ENCODE measurements at regions not wholly inside any gene's neighbourhood (a gene's known extent, or its start where the extent isn't known, plus 50 kb on each side); places are given as distances from the start of the nearest gene placed in this dataset.
"Not testable (repeated sequence)": the region's sequence is repeated elsewhere in the genome, so short reads cannot be mapped to it uniquely, and the experiment has no call there.

DNA sequence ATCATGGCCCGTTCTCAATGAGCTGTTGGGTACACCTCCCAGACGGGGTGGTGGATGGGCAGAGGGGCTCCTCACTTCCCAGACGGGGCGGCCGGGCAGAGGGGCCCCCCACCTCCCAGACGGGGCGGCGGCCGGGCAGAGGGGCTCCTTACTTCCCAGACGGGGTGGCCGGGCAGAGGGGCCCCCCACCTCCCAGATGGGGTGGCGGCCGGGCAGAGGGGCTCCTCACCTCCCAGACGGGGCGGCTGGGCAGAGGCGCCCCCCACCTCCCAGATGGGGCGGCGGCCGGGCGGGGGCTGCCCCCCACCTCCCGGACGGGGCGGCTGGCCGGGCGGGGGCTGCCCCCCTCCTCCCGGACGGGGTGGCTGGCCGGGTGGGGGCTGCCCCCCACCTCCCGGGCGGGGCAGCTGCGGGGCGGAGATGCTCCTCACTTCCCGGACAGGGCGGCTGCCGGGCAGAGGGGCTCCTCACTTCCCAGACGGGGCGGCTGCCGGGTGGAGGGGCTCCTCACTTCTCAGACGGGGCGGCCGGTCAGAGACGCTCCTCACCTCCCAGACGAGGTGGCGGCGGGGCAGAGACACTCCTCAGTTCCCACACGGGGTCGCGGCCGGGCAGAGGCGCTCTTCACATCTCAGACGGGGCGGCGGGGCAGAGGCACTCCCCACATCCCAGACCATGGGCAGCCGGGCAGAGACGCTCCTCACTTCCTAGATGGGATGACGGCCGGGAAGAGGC lies 63.3 kb upstream of the TEX264 start:
- ATAC-seq; H3K27ac ChIP-seq (ENCODE audit: low read depth, low read length); POLR2A ChIA-PET; H3K36me3 ChIP-seq (ENCODE audit: control insufficient read depth in 2 of 3, insufficient read depth in 3 of 3, low read length in 3 of 3); H3K9me3 ChIP-seq (ENCODE audit: control insufficient read depth in 2 of 3, low read length in 3 of 3); H3K27ac Mint-ChIP-seq; H3K4me3 Mint-ChIP-seq; H3K4me1 ChIP-seq (ENCODE audit: control insufficient read depth in 2 of 2, insufficient read depth in 2 of 2, low read length in 2 of 2); intact Hi-C loops (cut with micrococcal nuclease); H3K9me3 Mint-ChIP-seq; CTCF ChIA-PET; DNase-seq; H3K27me3 ChIP-seq (ENCODE audit: control insufficient read depth in 2 of 2, insufficient read depth in 2 of 2, low read length in 2 of 2); H3K27me3 Mint-ChIP-seq; H3K4me3 ChIP-seq (ENCODE audit: low read length): not testable (repeated sequence)
- peaks cover 14 to 35% (median 20%) of the 10 kb centered on the region in 7 donors for H3K4me1 Mint-ChIP-seq
- peaks cover 0 to 34% (median 19%) of the 10 kb centered on the region in 5 donors for H3K36me3 Mint-ChIP-seq

DNA sequence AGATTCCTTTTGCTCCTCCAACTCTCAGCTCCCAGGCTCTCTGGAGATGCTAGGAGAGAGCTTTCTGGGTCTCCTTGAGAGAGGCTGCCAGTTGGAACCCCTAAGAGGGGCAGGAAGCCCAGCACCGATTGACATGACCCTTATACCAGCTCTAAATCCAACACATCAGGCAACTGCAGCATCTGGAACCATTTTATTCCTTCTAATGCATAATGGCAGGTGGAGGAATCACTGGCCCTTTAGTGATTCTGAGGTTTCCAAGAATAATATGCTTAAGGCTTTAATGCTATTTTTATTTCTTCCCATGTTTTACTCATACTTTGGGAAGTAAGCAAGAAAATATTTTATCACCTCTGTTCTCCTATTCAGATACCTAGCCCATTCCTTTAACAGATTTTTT lies 60.3 kb upstream of the TEX264 start:
- Histone ChIP-seq H3K4me1 (ENCODE audit: control insufficient read depth in 2 of 2, insufficient read depth in 2 of 2, low read length in 2 of 2) (no peaks in the 10 kb centered on the region), H3K36me3 (ENCODE audit: control insufficient read depth in 2 of 3, insufficient read depth in 3 of 3, low read length in 3 of 3) (no peaks in the 10 kb centered on the region), H3K27ac (ENCODE audit: low read depth, low read length) (no peak overlapping the region), H3K9me3 (ENCODE audit: control insufficient read depth in 2 of 3, low read length in 3 of 3) (no peaks in the 10 kb centered on the region), H3K4me3 (ENCODE audit: low read length) (no peak overlapping the region), H3K27me3 (ENCODE audit: control insufficient read depth in 2 of 2, insufficient read depth in 2 of 2, low read length in 2 of 2) (no peaks in the 10 kb centered on the region)
- Mint-ChIP-seq H3K36me3 (peaks cover 0 to 26% (median 16%) of the 10 kb centered on the region in 5 donors), H3K27ac (no peak overlapping the region), H3K4me1 (peaks cover 10 to 28% (median 16%) of the 10 kb centered on the region in 7 donors), H3K9me3 (peaks cover 0 to 3% (median 0%) of the 10 kb centered on the region in 11 donors), H3K27me3 (no peaks in the 10 kb centered on the region), H3K4me3 (no peak overlapping the region)
- ATAC-seq: no peak
- CTCF ChIA-PET: no interaction called here
- POLR2A ChIA-PET: no interaction called here
- intact Hi-C loops (cut with micrococcal nuclease): no loop called here
- no peak for DNase-seq

DNA sequence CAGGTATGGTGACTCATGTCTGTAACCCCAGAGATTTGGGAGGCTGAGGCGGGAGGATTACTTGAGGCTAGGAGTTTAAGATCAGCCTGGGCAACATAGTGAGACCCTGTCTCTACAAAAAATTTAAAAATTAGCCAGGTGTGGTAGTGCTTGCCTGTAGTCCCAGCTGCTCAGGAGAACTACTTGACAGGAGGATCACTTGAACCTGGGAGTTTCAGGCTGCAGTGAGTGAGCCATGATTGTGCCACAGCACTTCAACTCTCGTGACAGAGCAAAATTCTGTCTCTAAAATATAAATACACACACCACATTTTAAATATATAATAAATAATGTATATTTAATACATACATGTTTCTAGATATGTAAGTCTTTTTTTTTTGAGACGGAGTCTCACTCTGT lies 53.5 kb upstream of the TEX264 start:
- Mint-ChIP-seq H3K36me3 (peaks cover 0 to 5% (median 0%) of the 10 kb centered on the region in 5 donors), H3K4me3 (no peak overlapping the region), H3K4me1 (peaks cover 12 to 50% (median 38%) of the 10 kb centered on the region in 7 donors), H3K27me3 (no peaks in the 10 kb centered on the region), H3K27ac (peak overlapping the region in 1 of 9 donors; percentile 53), H3K9me3 (no peaks in the 10 kb centered on the region)
- POLR2A ChIA-PET: no interaction called here
- Histone ChIP-seq H3K27ac (ENCODE audit: low read depth, low read length) (no peak overlapping the region), H3K9me3 (ENCODE audit: control insufficient read depth in 2 of 3, low read length in 3 of 3) (no peaks in the 10 kb centered on the region), H3K4me1 (ENCODE audit: control insufficient read depth in 2 of 2, insufficient read depth in 2 of 2, low read length in 2 of 2) (no peaks in the 10 kb centered on the region), H3K4me3 (ENCODE audit: low read length) (no peak overlapping the region), H3K36me3 (ENCODE audit: control insufficient read depth in 2 of 3, insufficient read depth in 3 of 3, low read length in 3 of 3) (no peaks in the 10 kb centered on the region), H3K27me3 (ENCODE audit: control insufficient read depth in 2 of 2, insufficient read depth in 2 of 2, low read length in 2 of 2) (no peaks in the 10 kb centered on the region)
- DNase-seq (no peak), ATAC-seq (no peak)
- CTCF ChIA-PET: no interaction called here
- intact Hi-C loops (cut with micrococcal nuclease): no loop called here

DNA sequence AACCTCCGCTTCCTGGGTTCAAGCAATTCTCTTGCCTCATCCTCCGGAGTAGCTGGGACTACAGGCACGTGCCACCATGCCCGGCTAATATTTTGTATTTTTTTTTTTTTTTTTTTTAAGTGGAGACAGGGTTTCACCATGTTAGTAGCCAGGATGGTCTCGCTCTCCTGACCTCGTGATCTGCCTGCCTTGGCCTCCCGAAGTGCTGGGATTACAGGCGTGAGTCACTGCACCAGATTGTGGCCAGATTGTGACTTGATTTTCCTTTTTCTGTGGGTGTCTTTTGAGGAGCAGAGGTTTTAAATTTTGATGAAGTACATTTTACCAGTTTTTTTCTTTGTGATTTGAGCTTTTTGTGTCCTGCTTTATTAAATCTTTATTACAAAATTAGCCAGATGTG lies 53.0 kb upstream of the TEX264 start:
- H3K9me3 Mint-ChIP-seq; H3K4me3 Mint-ChIP-seq; H3K27ac ChIP-seq (ENCODE audit: low read depth, low read length); CTCF ChIA-PET; H3K9me3 ChIP-seq (ENCODE audit: control insufficient read depth in 2 of 3, low read length in 3 of 3); H3K36me3 Mint-ChIP-seq; DNase-seq; ATAC-seq; H3K36me3 ChIP-seq (ENCODE audit: control insufficient read depth in 2 of 3, insufficient read depth in 3 of 3, low read length in 3 of 3); POLR2A ChIA-PET; H3K4me3 ChIP-seq (ENCODE audit: low read length); H3K4me1 ChIP-seq (ENCODE audit: control insufficient read depth in 2 of 2, insufficient read depth in 2 of 2, low read length in 2 of 2); intact Hi-C loops (cut with micrococcal nuclease); H3K27me3 Mint-ChIP-seq; H3K27me3 ChIP-seq (ENCODE audit: control insufficient read depth in 2 of 2, insufficient read depth in 2 of 2, low read length in 2 of 2); H3K27ac Mint-ChIP-seq: not testable (repeated sequence)
- H3K4me1 Mint-ChIP-seq: peaks cover 12 to 50% (median 39%) of the 10 kb centered on the region in 7 donors

DNA sequence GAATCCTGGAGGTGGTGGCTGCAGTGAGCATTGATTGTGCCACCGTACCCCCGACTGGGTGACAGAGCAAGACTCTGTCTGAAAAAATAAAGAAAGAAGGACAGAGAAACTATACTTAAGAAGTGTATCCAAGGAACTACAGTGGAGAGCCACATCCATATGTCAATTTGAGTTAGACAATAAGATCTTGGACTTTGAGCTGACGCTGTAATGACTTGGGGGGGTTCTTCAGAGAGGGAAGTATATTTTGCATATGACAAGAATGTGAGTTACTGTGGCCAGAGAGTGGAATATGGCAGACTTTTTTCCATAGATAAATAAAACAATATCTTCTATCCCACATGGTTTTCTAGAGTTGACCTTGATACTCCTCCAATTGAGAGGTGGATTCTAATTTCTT lies 52.6 kb upstream of the TEX264 start:
- ChIA-PET CTCF (no interaction called here), POLR2A (no interaction called here)
- H3K36me3 ChIP-seq (ENCODE audit: control insufficient read depth in 2 of 3, insufficient read depth in 3 of 3, low read length in 3 of 3): peaks cover 0 to 4% (median 0%) of the 10 kb centered on the region in 3 experiments
- no peak overlapping the region for H3K27ac ChIP-seq (ENCODE audit: low read depth, low read length)
- Mint-ChIP-seq H3K4me1 (peaks cover 12 to 50% (median 39%) of the 10 kb centered on the region in 7 donors), H3K36me3 (peaks cover 0 to 5% (median 0%) of the 10 kb centered on the region in 5 donors), H3K9me3 (no peaks in the 10 kb centered on the region), H3K27me3 (no peaks in the 10 kb centered on the region), H3K4me3 (no peak overlapping the region), H3K27ac (peak overlapping the region in 1 of 9 donors; percentile 33)
- no peak overlapping the region for H3K4me3 ChIP-seq (ENCODE audit: low read length)
- ATAC-seq: no peak
- DNase-seq: no peak
- H3K9me3 ChIP-seq (ENCODE audit: control insufficient read depth in 2 of 3, low read length in 3 of 3): no peaks in the 10 kb centered on the region
- H3K4me1 ChIP-seq (ENCODE audit: control insufficient read depth in 2 of 2, insufficient read depth in 2 of 2, low read length in 2 of 2): no peaks in the 10 kb centered on the region
- no peaks in the 10 kb centered on the region for H3K27me3 ChIP-seq (ENCODE audit: control insufficient read depth in 2 of 2, insufficient read depth in 2 of 2, low read length in 2 of 2)
- intact Hi-C loops (cut with micrococcal nuclease): no loop called here

DNA sequence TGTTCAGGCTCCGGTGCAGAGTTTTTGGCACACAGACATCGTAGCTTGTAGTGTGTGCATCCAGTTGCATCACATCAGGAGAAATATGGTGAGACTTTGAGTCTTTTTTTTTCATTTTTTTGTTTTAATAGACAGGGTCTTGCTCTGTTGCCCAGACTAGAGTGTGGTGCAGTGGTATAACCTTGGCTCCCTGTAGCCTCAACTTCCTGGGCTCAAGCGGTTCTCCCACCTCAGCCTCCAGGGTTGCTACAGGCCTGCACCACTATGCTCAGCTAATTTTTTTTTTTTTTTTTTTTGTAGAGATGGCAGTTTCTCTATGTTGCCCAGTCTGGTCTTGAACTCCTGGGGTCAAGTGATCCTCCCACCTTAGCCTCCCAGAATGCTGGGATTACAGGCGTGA lies 51.1 kb upstream of the TEX264 start:
- ATAC-seq (no peak), DNase-seq (no peak)
- Mint-ChIP-seq H3K4me3 (no peak overlapping the region), H3K4me1 (peaks cover 12 to 50% (median 31%) of the 10 kb centered on the region in 7 donors), H3K36me3 (peaks cover 0 to 5% (median 0%) of the 10 kb centered on the region in 5 donors), H3K27ac (peak overlapping the region in 1 of 9 donors; percentile 49), H3K9me3 (no peaks in the 10 kb centered on the region), H3K27me3 (no peaks in the 10 kb centered on the region)
- Histone ChIP-seq H3K36me3 (ENCODE audit: control insufficient read depth in 2 of 3, insufficient read depth in 3 of 3, low read length in 3 of 3) (peaks cover 0 to 4% (median 0%) of the 10 kb centered on the region in 3 experiments), H3K9me3 (ENCODE audit: control insufficient read depth in 2 of 3, low read length in 3 of 3) (no peaks in the 10 kb centered on the region), H3K4me3 (ENCODE audit: low read length) (no peak overlapping the region), H3K4me1 (ENCODE audit: control insufficient read depth in 2 of 2, insufficient read depth in 2 of 2, low read length in 2 of 2) (no peaks in the 10 kb centered on the region), H3K27me3 (ENCODE audit: control insufficient read depth in 2 of 2, insufficient read depth in 2 of 2, low read length in 2 of 2) (no peaks in the 10 kb centered on the region), H3K27ac (ENCODE audit: low read depth, low read length) (no peak overlapping the region)
- ChIA-PET CTCF (no interaction called here), POLR2A (no interaction called here)
- intact Hi-C loops (cut with micrococcal nuclease): no loop called here

DNA sequence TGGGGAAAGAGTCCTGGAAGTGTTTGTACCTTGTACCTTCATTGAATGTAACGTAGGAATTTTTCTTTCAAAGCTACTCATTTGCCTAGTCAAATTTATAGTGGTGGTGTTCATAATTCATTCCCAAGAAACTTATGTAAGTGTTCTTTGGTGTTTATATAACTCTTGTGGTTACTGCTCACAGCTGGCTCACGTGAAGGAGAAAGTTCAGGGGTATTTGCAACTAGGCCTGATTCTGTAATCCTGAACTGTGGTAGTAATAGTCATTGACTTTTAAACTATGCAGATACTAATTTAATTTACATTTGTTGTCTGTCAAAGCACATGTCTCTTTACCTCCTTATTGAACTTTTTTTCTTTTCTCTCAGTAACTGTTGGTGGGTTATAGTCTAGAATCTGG lies 50.5 kb upstream of the TEX264 start:
- POLR2A ChIA-PET: no interaction called here
- H3K27ac Mint-ChIP-seq: peak overlapping the region in 1 of 9 donors; percentile 46

More for the DNA sequence above, 50.5 kb upstream of the TEX264 start:
- no peak for ATAC-seq
- intact Hi-C loops (cut with micrococcal nuclease): no loop called here
- CTCF ChIA-PET: no interaction called here
- peaks cover 12 to 44% (median 25%) of the 10 kb centered on the region in 7 donors for H3K4me1 Mint-ChIP-seq
- no peak overlapping the region for H3K4me3 Mint-ChIP-seq
- H3K27ac ChIP-seq (ENCODE audit: low read depth, low read length): no peak overlapping the region
- no peak for DNase-seq
- peaks cover 0 to 5% (median 0%) of the 10 kb centered on the region in 5 donors for H3K36me3 Mint-ChIP-seq
- H3K4me3 ChIP-seq (ENCODE audit: low read length): no peak overlapping the region
- no peaks in the 10 kb centered on the region for H3K27me3 Mint-ChIP-seq
- no peaks in the 10 kb centered on the region for H3K4me1 ChIP-seq (ENCODE audit: control insufficient read depth in 2 of 2, insufficient read depth in 2 of 2, low read length in 2 of 2)
- no peaks in the 10 kb centered on the region for H3K27me3 ChIP-seq (ENCODE audit: control insufficient read depth in 2 of 2, insufficient read depth in 2 of 2, low read length in 2 of 2)
- H3K36me3 ChIP-seq (ENCODE audit: control insufficient read depth in 2 of 3, insufficient read depth in 3 of 3, low read length in 3 of 3): peaks cover 0 to 4% (median 0%) of the 10 kb centered on the region in 3 experiments
- no peaks in the 10 kb centered on the region for H3K9me3 Mint-ChIP-seq
- H3K9me3 ChIP-seq (ENCODE audit: control insufficient read depth in 2 of 3, low read length in 3 of 3): no peaks in the 10 kb centered on the region
